ENCODE measurements at regions not wholly inside any gene's neighbourhood (a gene's known extent, or its start where the extent isn't known, plus 50 kb on each side); places are given as distances from the start of the nearest gene placed in this dataset.

- TF ChIP-seq CTCF (IDR thresholded peaks at IDR 0.05) = no peak
- no peak for TF ChIP-seq POLR2A (IDR thresholded peaks at IDR 0.05)
Measured at GRCh38 chr2:120483355-120483754, 137.4 kb downstream of the INHBB start.
